A172 (cell line): ENCODE measurements at regions not wholly inside any gene's neighbourhood (a gene's known extent, or its start where the extent isn't known, plus 50 kb on each side); places are given as distances from the start of the nearest gene placed in this dataset.
"Not testable (repeated sequence)": the region's sequence is repeated elsewhere in the genome, so short reads cannot be mapped to it uniquely, and the experiment has no call there.

Experiments
- DNase-seq: peaks from one replicate; pipeline ENCODE4 v3.0.0-alpha.2; 2015; ENCODE audit warnings: low spot score

- DNase-seq = no peak
Observed at GRCh38 chr7:98727146-98727709, 110.1 kb downstream of the NPTX2 start.

GRCh38 chr7:98728555-98728954, 111.5 kb downstream of the NPTX2 start:
- no peak for DNase-seq

GRCh38 chr7:98729121-98729520, 112.0 kb downstream of the NPTX2 start:
- no peak for DNase-seq

GRCh38 chr7:98730326-98730725, 113.2 kb downstream of the NPTX2 start:
- no peak for DNase-seq

- no peak for DNase-seq
Observed at GRCh38 chr7:98731651-98732050, 114.6 kb downstream of the NPTX2 start.

GRCh38 chr7:98733036-98733435, 116.0 kb downstream of the NPTX2 start:
- DNase-seq = peak; percentile 73

- no peak for DNase-seq
Observed at GRCh38 chr7:98735801-98736200, 118.7 kb downstream of the NPTX2 start.

- not testable (repeated sequence) for DNase-seq
Observed at GRCh38 chr7:98736461-98736860, 119.4 kb downstream of the NPTX2 start.

- DNase-seq = no peak
Observed at GRCh38 chr7:98737176-98737575, 120.1 kb downstream of the NPTX2 start.

GRCh38 chr7:98740643-98741042, 123.6 kb downstream of the NPTX2 start:
- no peak for DNase-seq

GRCh38 chr7:98745722-98746318, 124.0 kb downstream of the TMEM130 start:
- peak; percentile 55 for DNase-seq

- DNase-seq = no peak
Observed at GRCh38 chr7:98748090-98748489, 121.7 kb downstream of the TMEM130 start.

- DNase-seq = no peak
Observed at GRCh38 chr7:98753176-98753575, 116.6 kb downstream of the TMEM130 start.

GRCh38 chr7:98753989-98754479, 115.8 kb downstream of the TMEM130 start:
- DNase-seq = peak; percentile 44

GRCh38 chr7:98755138-98755898, 114.5 kb downstream of the TMEM130 start:
- no peak for DNase-seq

GRCh38 chr7:98758157-98758556, 111.7 kb downstream of the TMEM130 start:
- no peak for DNase-seq

- peak; percentile 53 for DNase-seq
Observed at GRCh38 chr7:98760201-98760651, 109.6 kb downstream of the TMEM130 start.

- peak; percentile 26 for DNase-seq
Observed at GRCh38 chr7:98761225-98761624, 108.6 kb downstream of the TMEM130 start.

- DNase-seq = no peak
Observed at GRCh38 chr7:98762620-98763019, 107.2 kb downstream of the TMEM130 start.

- no peak for DNase-seq
Observed at GRCh38 chr7:98763441-98763840, 106.4 kb downstream of the TMEM130 start.

- DNase-seq = no peak
Observed at GRCh38 chr7:98764946-98765345, 104.9 kb downstream of the TMEM130 start.

GRCh38 chr7:98770085-98770484, 99.7 kb downstream of the TMEM130 start:
- not testable (repeated sequence) for DNase-seq

GRCh38 chr7:98771519-98771918, 98.3 kb downstream of the TMEM130 start:
- peak; percentile 19 for DNase-seq
